A549 (cell line): ENCODE measurements at regions not wholly inside any gene's neighbourhood (a gene's known extent, or its start where the extent isn't known, plus 50 kb on each side); places are given as distances from the start of the nearest gene placed in this dataset.

Experiments
- ATAC-seq, 2 experiments: fragments of 200-7000 bp in 1 of 2; fragments of >200 bp in 1 of 2; cut with Nextera tagmentation in 1 of 2; cut with Tn5 transposase in 1 of 2; 3 replicates each; pipeline versions ENCODE4 v1.8.0 to v1.9.1; 2018 to 2020; ENCODE audit warnings: mild to moderate bottlenecking in 1 of 2, moderate library complexity in 1 of 2
- CTCF ChIA-PET: fragments of 300-600 bp; sonication (Branson Sonifier 250); formaldehyde crosslinking; extraction: SDS; loops from one replicate; lab custom pipeline; 2021; ENCODE audit warnings: antibody characterized with exemption, inconsistent platforms; lab: Yijun Ruan, JAX
- POLR2A ChIA-PET: fragments of 350-600 bp; formaldehyde crosslinking; extraction: SDS; loops from one replicate; lab custom pipeline; 2021; ENCODE audit warnings: antibody characterized with exemption, inconsistent platforms; lab: Yijun Ruan, JAX
- DNase-seq, 2 experiments: peaks; one replicate each; pipeline versions ENCODE4 v3.0.0 to v3.0.0-alpha.2; 2011 to 2016; ENCODE audit warnings: low read depth in 1 of 2, low spot score in 1 of 2
- FAIRE-seq: peaks from 2 replicates; lab custom pipeline; 2011; peaks lifted over from hg19 to GRCh38; lab: Jason Lieb, UNC
- H3K27ac ChIP-seq, 2 experiments: fragments of >200 bp; sonication (Bioruptor Twin); formaldehyde crosslinking; 3 replicates each; pipeline ENCODE4 v1.5.1; 2016 to 2017
- H3K4me1 ChIP-seq: fragments of >200 bp; sonication (Bioruptor Twin); formaldehyde crosslinking; 3 replicates; pipeline ENCODE4 v1.6.1; 2016
- H3K4me2 ChIP-seq: fragments of >200 bp; sonication (Bioruptor Twin); formaldehyde crosslinking; 3 replicates; pipeline ENCODE4 v1.6.1; 2016
- H3K4me3 ChIP-seq: fragments of >200 bp; sonication (Bioruptor Twin); formaldehyde crosslinking; 3 replicates; pipeline ENCODE4 v1.5.1; 2016
- H3K9me3 ChIP-seq: fragments of >200 bp; sonication (Bioruptor Twin); formaldehyde crosslinking; 3 replicates; pipeline ENCODE4 v1.6.1; 2016
- CBX2 ChIP-seq: fragments of 200-600 bp; sonication (generic); IDR thresholded peaks from 2 replicates; pipeline ENCODE4 v1.6.1; 2016; ENCODE audit warnings: low read depth, mild to moderate bottlenecking, borderline replicate concordance
- CBX8 ChIP-seq: fragments of 200-600 bp; sonication (generic); IDR thresholded peaks from 2 replicates; pipeline ENCODE4 v1.6.1; 2016
- EHMT2 ChIP-seq: fragments of 200-600 bp; sonication (generic); IDR thresholded peaks from 2 replicates; pipeline ENCODE4 v1.6.1; 2016; ENCODE audit warnings: antibody characterized with exemption, low read depth, mild to moderate bottlenecking, moderate library complexity
- EP300 ChIP-seq, 2 experiments: fragments of >200 bp; sonication (Bioruptor Twin); formaldehyde crosslinking; IDR thresholded peaks; 2 replicates in 1 of 2; 3 replicates in 1 of 2; pipeline ENCODE4 v1.6.1; 2016 to 2017
- FOSB ChIP-seq: fragments of 250-450 bp; sonication (Bioruptor Pico); IDR thresholded peaks from 2 replicates; pipeline ENCODE4 v1.5.0; 2020; ENCODE audit warnings: mild to moderate bottlenecking, moderate library complexity
- FOXS1 ChIP-seq: fragments of 250-450 bp; sonication (Bioruptor Pico); IDR thresholded peaks from 2 replicates; pipeline ENCODE4 v1.5.0; 2020; ENCODE audit warnings: mild to moderate bottlenecking, moderate library complexity
- HDAC2 ChIP-seq: fragments of 200-600 bp; sonication (generic); IDR thresholded peaks from 2 replicates; pipeline ENCODE4 v1.6.1; 2016
- HOXB13 ChIP-seq: fragments of 250-450 bp; sonication (Bioruptor Pico); IDR thresholded peaks from 2 replicates; pipeline ENCODE4 v1.5.0; 2020; ENCODE audit warnings: low read depth, mild to moderate bottlenecking, moderate library complexity
- HOXB5 ChIP-seq: fragments of 250-450 bp; sonication (Bioruptor Pico); IDR thresholded peaks from 2 replicates; pipeline ENCODE4 v1.5.0; 2020; ENCODE audit warnings: mild to moderate bottlenecking, moderate library complexity
- JUN ChIP-seq, 2 experiments: fragments of >200 bp; sonication (Bioruptor Twin); formaldehyde crosslinking; IDR thresholded peaks; 2 replicates in 1 of 2; 3 replicates in 1 of 2; pipeline ENCODE4 v1.6.1; 2016 to 2017
- KDM1A ChIP-seq: fragments of 200-600 bp; sonication (generic); IDR thresholded peaks from 2 replicates; pipeline ENCODE4 v1.6.1; 2016; ENCODE audit warnings: low read depth, mild to moderate bottlenecking
- MAFK ChIP-seq: fragments of 450-650 bp; IDR thresholded peaks from 2 replicates; pipeline ENCODE4 v1.6.1; 2014; ENCODE audit not compliant: partially characterized antibody
- MYC ChIP-seq: IDR thresholded peaks from 2 replicates; pipeline ENCODE4 v1.6.1; 2012; ENCODE audit warnings: mild to moderate bottlenecking, inconsistent platforms, low read length, improper control_type of control experiment, borderline replicate concordance
- NPAS2 ChIP-seq: fragments of 250-450 bp; sonication (Bioruptor Pico); IDR thresholded peaks from 2 replicates; pipeline ENCODE4 v1.8.0; 2022; ENCODE audit warnings: mild to moderate bottlenecking, moderate library complexity, borderline replicate concordance
- NR3C1 ChIP-seq: fragments of >200 bp; sonication (Bioruptor Twin); formaldehyde crosslinking; IDR thresholded peaks from 3 replicates; pipeline ENCODE4 v1.6.1; 2017
- POLR2A ChIP-seq: IDR thresholded peaks from 2 replicates; pipeline ENCODE4 v1.6.1; 2012; ENCODE audit warnings: mild to moderate bottlenecking, low read length
- RFX5 ChIP-seq: fragments of 450-650 bp; IDR thresholded peaks from 2 replicates; pipeline ENCODE4 v1.7.1; 2014; ENCODE audit warnings: antibody characterized with exemption, mild to moderate bottlenecking, moderate library complexity
- SMC3 ChIP-seq: fragments of >200 bp; sonication (Bioruptor Twin); formaldehyde crosslinking; IDR thresholded peaks from 3 replicates; pipeline ENCODE4 v1.6.1; 2018; ENCODE audit warnings: inconsistent platforms
- ZFP36 ChIP-seq: fragments of 450-650 bp; IDR thresholded peaks from 2 replicates; pipeline ENCODE4 v1.6.1; 2014; ENCODE audit warnings: borderline replicate concordance; ENCODE audit not compliant: partially characterized antibody
- ZNF302 ChIP-seq: fragments of 250-450 bp; sonication (Bioruptor Pico); IDR thresholded peaks from 2 replicates; pipeline ENCODE4 v1.9.0; 2021; ENCODE audit warnings: inconsistent platforms, mild to moderate bottlenecking, moderate library complexity
- WGBS: methylation state at CpG from one replicate; pipeline ENCODE4 v1.1.6; 2017; ENCODE audit errors: missing lambda C conversion rate; 5-methylcytosine and 5-hydroxymethylcytosine counted together
- TF ChIP-seq, protein P1 (sequence below): fragments of 200-600 bp; sonication (generic); IDR thresholded peaks from 2 replicates; pipeline ENCODE4 v1.6.1; 2016; ENCODE audit warnings: antibody characterized with exemption, mild to moderate bottlenecking, moderate library complexity
- TF ChIP-seq, protein P2 (sequence below): fragments of >200 bp; sonication (Bioruptor Twin); formaldehyde crosslinking; IDR thresholded peaks from 3 replicates; pipeline ENCODE4 v1.6.1; 2016

DNA sequence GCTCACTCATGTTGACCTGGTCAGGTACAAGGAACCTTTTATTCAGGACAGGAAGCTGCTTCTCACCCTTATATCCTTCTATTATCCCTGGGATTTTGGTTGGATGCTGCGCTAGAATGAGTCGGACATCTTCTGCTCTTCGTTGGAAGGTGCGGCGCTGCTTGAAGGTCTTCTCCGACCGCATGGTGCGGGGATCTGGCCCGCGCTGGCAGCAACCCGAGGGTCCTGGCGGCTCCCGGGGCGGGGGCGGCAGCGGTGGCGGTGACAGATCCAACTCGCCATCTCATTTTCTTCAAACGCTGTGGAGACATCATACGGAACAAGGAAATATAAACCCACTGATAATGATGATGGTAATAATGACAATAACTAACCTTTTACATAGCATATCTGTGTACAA, 126.3 kb downstream of the ATXN7L3B start:
- WGBS: 76% methylated on average over 20 of the region's 20 CpGs
- FAIRE-seq (no peak), DNase-seq (no peak), ATAC-seq (no peak)
- TF ChIP-seq SMC3 (no peak), FOSB (CRISPR knock-in tag) (no peak), MYC (no peak), ZFP36 (no peak), RFX5 (no peak), CBX8 (no peak), MAFK (no peak), EP300 (IDR thresholded peaks at IDR 0.05) (no peak), HOXB13 (CRISPR knock-in tag) (no peak), HDAC2 (no peak), NPAS2 (CRISPR knock-in tag) (no peak), FOXS1 (CRISPR knock-in tag) (no peak)
- TF ChIP-seq, protein P1, sequence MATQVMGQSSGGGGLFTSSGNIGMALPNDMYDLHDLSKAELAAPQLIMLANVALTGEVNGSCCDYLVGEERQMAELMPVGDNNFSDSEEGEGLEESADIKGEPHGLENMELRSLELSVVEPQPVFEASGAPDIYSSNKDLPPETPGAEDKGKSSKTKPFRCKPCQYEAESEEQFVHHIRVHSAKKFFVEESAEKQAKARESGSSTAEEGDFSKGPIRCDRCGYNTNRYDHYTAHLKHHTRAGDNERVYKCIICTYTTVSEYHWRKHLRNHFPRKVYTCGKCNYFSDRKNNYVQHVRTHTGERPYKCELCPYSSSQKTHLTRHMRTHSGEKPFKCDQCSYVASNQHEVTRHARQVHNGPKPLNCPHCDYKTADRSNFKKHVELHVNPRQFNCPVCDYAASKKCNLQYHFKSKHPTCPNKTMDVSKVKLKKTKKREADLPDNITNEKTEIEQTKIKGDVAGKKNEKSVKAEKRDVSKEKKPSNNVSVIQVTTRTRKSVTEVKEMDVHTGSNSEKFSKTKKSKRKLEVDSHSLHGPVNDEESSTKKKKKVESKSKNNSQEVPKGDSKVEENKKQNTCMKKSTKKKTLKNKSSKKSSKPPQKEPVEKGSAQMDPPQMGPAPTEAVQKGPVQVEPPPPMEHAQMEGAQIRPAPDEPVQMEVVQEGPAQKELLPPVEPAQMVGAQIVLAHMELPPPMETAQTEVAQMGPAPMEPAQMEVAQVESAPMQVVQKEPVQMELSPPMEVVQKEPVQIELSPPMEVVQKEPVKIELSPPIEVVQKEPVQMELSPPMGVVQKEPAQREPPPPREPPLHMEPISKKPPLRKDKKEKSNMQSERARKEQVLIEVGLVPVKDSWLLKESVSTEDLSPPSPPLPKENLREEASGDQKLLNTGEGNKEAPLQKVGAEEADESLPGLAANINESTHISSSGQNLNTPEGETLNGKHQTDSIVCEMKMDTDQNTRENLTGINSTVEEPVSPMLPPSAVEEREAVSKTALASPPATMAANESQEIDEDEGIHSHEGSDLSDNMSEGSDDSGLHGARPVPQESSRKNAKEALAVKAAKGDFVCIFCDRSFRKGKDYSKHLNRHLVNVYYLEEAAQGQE: no peak
- TF ChIP-seq, protein P2, sequence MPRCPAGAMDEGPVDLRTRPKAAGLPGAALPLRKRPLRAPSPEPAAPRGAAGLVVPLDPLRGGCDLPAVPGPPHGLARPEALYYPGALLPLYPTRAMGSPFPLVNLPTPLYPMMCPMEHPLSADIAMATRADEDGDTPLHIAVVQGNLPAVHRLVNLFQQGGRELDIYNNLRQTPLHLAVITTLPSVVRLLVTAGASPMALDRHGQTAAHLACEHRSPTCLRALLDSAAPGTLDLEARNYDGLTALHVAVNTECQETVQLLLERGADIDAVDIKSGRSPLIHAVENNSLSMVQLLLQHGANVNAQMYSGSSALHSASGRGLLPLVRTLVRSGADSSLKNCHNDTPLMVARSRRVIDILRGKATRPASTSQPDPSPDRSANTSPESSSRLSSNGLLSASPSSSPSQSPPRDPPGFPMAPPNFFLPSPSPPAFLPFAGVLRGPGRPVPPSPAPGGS: no peak
- Histone ChIP-seq H3K4me1 (no peaks in the 10 kb centered on the region), H3K4me2 (no peak overlapping the region), H3K4me3 (no peak overlapping the region), H3K9me3 (no peaks in the 10 kb centered on the region), H3K27ac (no peak overlapping the region)
- POLR2A ChIA-PET: no interaction called here
- CTCF ChIA-PET: no interaction called here

DNA sequence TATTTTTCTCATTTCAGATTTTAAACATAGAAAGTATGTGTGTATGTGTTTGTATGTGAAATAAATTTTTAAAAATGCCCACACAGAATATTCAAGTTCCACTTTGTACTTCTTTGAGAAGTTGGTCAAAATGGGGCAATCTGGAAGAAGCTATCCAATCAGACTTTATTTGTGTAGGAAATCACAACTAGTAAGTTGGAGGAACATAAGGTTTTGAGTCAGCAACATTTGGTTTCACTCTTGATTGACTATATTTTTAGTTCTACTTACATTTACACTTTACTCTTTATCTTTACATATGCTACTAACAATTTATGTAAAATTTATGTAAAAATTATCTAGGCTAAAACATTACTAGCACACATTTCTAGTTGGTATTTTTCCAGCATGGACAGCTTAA, 128.1 kb downstream of the ATXN7L3B start:
- ATAC-seq: no peak
- POLR2A ChIA-PET: no interaction called here
- no peak for TF ChIP-seq KDM1A
- TF ChIP-seq POLR2A: no peak
- TF ChIP-seq EHMT2: no peak
- TF ChIP-seq, protein P1: no peak
- no peak for TF ChIP-seq JUN (IDR thresholded peaks at IDR 0.05)
- no peak for TF ChIP-seq ZNF302
- no peak for TF ChIP-seq CBX2
- TF ChIP-seq NPAS2 (CRISPR knock-in tag): no peak
- no peak for TF ChIP-seq HOXB5
- no peak for TF ChIP-seq NR3C1
- no peaks in the 10 kb centered on the region for H3K9me3 ChIP-seq
- no peak overlapping the region for H3K27ac ChIP-seq
- H3K4me3 ChIP-seq: no peak overlapping the region
- FAIRE-seq: no peak
- no peaks in the 10 kb centered on the region for H3K4me1 ChIP-seq
- no peak for DNase-seq
- no peak overlapping the region for H3K4me2 ChIP-seq
- CTCF ChIA-PET: no interaction called here
